K562 (cell line): ENCODE measurements at regions not wholly inside any gene's neighbourhood (a gene's known extent, or its start where the extent isn't known, plus 50 kb on each side); places are given as distances from the start of the nearest gene placed in this dataset.

Source experiments
- ATAC-seq: fragments of 200-7000 bp; cut with Tn5 transposase; 3 replicates; pipeline ENCODE4 v1.9.1; 2020; ENCODE audit warnings: moderate library complexity
- BruUV-seq: library from RNA; stranded (reverse); fragments of 400-500 nt; replicated peaks from 2 replicates; lab custom pipeline; 2021; lab: Mats Ljungman, UMichigan
- CTCF ChIA-PET: fragments of 300-600 bp; formaldehyde crosslinking; extraction: SDS; loops from one replicate; lab custom pipeline; 2021; ENCODE audit warnings: low intra/inter-chr PET ratio; lab: Yijun Ruan, JAX
- POLR2A ChIA-PET: fragments of 300-600, 350-650 bp; sonication (Branson Sonifier 250); formaldehyde crosslinking; extraction: SDS; loops from one replicate; lab custom pipeline; 2021; ENCODE audit warnings: antibody characterized with exemption, inconsistent platforms; lab: Yijun Ruan, JAX
- DNase-seq, 4 experiments: peaks; one replicate each; pipeline versions ENCODE4 v3.0.0 to v3.0.0-alpha.2; 2011 to 2018; ENCODE audit warnings: low spot score in 3 of 4, mixed read lengths in 3 of 4; ENCODE audit errors: extremely low read depth in 1 of 4
- FAIRE-seq: peaks from 2 replicates; lab custom pipeline; 2011; peaks lifted over from hg19 to GRCh38; lab: Jason Lieb, UNC
- H2AFZ ChIP-seq: 2 replicates; pipeline ENCODE4 v1.6.0; 2011; ENCODE audit warnings: low read depth, low read length, control low read depth, inconsistent platforms
- H3K27ac ChIP-seq: fragments of 200-600 bp; 3 replicates; pipeline ENCODE4 v1.8.0; 2011; ENCODE audit warnings: low read depth, mild to moderate bottlenecking, control low read depth, inconsistent platforms, low read length, moderate library complexity, mixed read lengths; ENCODE audit errors: extremely low read depth
- H3K27me3 ChIP-seq, 2 experiments: fragments of 300-600 bp in 1 of 2; 2 replicates in 1 of 2; 3 replicates in 1 of 2; pipeline versions ENCODE4 v1.6.0 to v1.8.0; 2011; ENCODE audit warnings: inconsistent platforms in 2 of 2, low read length in 2 of 2, mild to moderate bottlenecking in 1 of 2, mixed read lengths in 1 of 2, moderate library complexity in 1 of 2; ENCODE audit not compliant: control insufficient read depth in 2 of 2, insufficient read depth in 2 of 2
- H3K36me3 ChIP-seq: fragments of 300-600 bp; 3 replicates; pipeline ENCODE4 v1.8.0; 2011; ENCODE audit warnings: mild to moderate bottlenecking, low read length, inconsistent platforms; ENCODE audit not compliant: control insufficient read depth, insufficient read depth
- H3K4me1 ChIP-seq, 2 experiments: fragments of 200-600 bp in 1 of 2; replicated peaks in 1 of 2; 2 replicates in 1 of 2; 3 replicates in 1 of 2; pipeline versions ENCODE4 v1.5.1 to v1.8.0; 2011; ENCODE audit warnings: inconsistent platforms in 2 of 2, low read length in 2 of 2, mild to moderate bottlenecking in 1 of 2, mixed read lengths in 1 of 2, moderate library complexity in 1 of 2; ENCODE audit not compliant: control insufficient read depth in 2 of 2, insufficient read depth in 2 of 2
- H3K4me2 ChIP-seq: 2 replicates; pipeline ENCODE4 v1.6.1; 2011; ENCODE audit warnings: low read length, control low read depth, inconsistent platforms, mixed read lengths; ENCODE audit not compliant: insufficient read depth
- H3K4me3 ChIP-seq: fragments of 200-600 bp; sonication (generic), shearing (Covaris generic); 2 replicates; pipeline ENCODE4 v1.5.1; 2016; ENCODE audit warnings: control low read depth, inconsistent platforms
- H3K79me2 ChIP-seq: fragments of 200-600 bp; 3 replicates; pipeline ENCODE4 v1.8.0; 2011; ENCODE audit warnings: low read length, inconsistent platforms; ENCODE audit not compliant: control insufficient read depth, insufficient read depth
- H3K9ac ChIP-seq, 2 experiments: 2 replicates each; pipeline versions ENCODE4 v1.6.0 to v1.6.1; 2011; ENCODE audit warnings: low read depth in 2 of 2, low read length in 2 of 2, control low read depth in 1 of 2, inconsistent platforms in 1 of 2, mild to moderate bottlenecking in 1 of 2, mixed read lengths in 1 of 2; ENCODE audit not compliant: insufficient read depth in 1 of 2
- H3K9me1 ChIP-seq: one replicate; pipeline ENCODE4 v1.6.0; 2011; ENCODE audit warnings: inconsistent platforms, mild to moderate bottlenecking, low read length, moderate library complexity; ENCODE audit not compliant: control insufficient read depth, insufficient read depth
- H3K9me3 ChIP-seq: replicated peaks from 2 replicates; pipeline ENCODE4 v1.5.1; 2011; ENCODE audit warnings: low read depth, low read length, inconsistent platforms; ENCODE audit not compliant: control insufficient read depth, insufficient read depth
- H4K20me1 ChIP-seq: replicated peaks from 2 replicates; pipeline ENCODE4 v1.6.1; 2011; ENCODE audit warnings: low read length, inconsistent platforms, mixed read lengths; ENCODE audit not compliant: control insufficient read depth, insufficient read depth
- CEBPB ChIP-seq: fragments of 450-650 bp; IDR thresholded peaks from 2 replicates; pipeline ENCODE4 v1.6.1; 2016; ENCODE audit warnings: missing genetic modification characterization, missing compliant biosample characterization
- CEBPG ChIP-seq, 3 experiments: fragments of 200-800 bp in 1 of 3; sonication (Bioruptor generic) in 1 of 3; sonication (generic) in 1 of 3; formaldehyde crosslinking in 1 of 3; IDR thresholded peaks in 2 of 3; conservative IDR thresholded peaks in 1 of 3; 2 replicates each; pipeline versions ENCODE4 v1.6.1 to v1.8.0; 2016 to 2022; ENCODE audit warnings: missing compliant biosample characterization in 2 of 3, missing genetic modification characterization in 2 of 3, mild to moderate bottlenecking in 1 of 3, missing genetic modification reagents in 1 of 3
- TRIM24 ChIP-seq, 2 experiments: fragments of 450-650 bp; IDR thresholded peaks; 2 replicates each; pipeline ENCODE4 v1.6.1; 2016
- VEZF1 ChIP-seq: fragments of 200-800 bp; sonication (Bioruptor generic); IDR thresholded peaks from 2 replicates; pipeline ENCODE4 v1.6.1; 2017; ENCODE audit warnings: missing genetic modification characterization, missing compliant biosample characterization
- ZNF696 ChIP-seq: fragments of 250-450 bp; sonication (Bioruptor Pico); conservative IDR thresholded peaks from 2 replicates; pipeline ENCODE4 v1.4.0; 2020; ENCODE audit warnings: mild to moderate bottlenecking, moderate library complexity
- WGBS: fragments of 100-300 bp; shearing (Covaris generic); methylation state at CpG from one replicate; pipeline ENCODE4 v1.1.6; 2016; ENCODE audit warnings: low coverage, mixed read lengths; ENCODE audit not compliant: insufficient coverage; ENCODE audit errors: missing lambda C conversion rate; 5-methylcytosine and 5-hydroxymethylcytosine counted together
- in situ Hi-C: fragments of 300-500 bp; cut with MboI; formaldehyde crosslinking; loops from 4 replicates; pipeline ENCODE4 v1.15.0; 2018; ENCODE audit warnings: inconsistent platforms, mixed read lengths
- intact Hi-C: fragments of 100-400 bp; cut with micrococcal nuclease; formaldehyde crosslinking; loops from 2 replicates; pipeline ENCODE4 v1.14.2; 2022

GRCh38 chr2:43018179-43019024 is 208.0 kb downstream of the ZFP36L2 start:
- BruUV-seq = no TSS peak
- DNase-seq (peak in 1 of 4 experiments; percentile 20), ATAC-seq (peak; percentile 60; the same call in 2 of the 3 replicates), FAIRE-seq (no peak)
- no peaks in the 10 kb centered on the region for H3K27me3 ChIP-seq
- in situ Hi-C loops (no loop called here), intact Hi-C loops (no loop called here)
- TF ChIP-seq CEBPB (tag) (peak; percentile 100), VEZF1 (peak; percentile 47; the same call in 1 of the 2 replicates), TRIM24 (IDR thresholded peaks at IDR 0.05) (peak; percentile 38 to 45; a peak in 2 of 4 replicates), ZNF696 (CRISPR knock-in tag) (no peak), CEBPG (CRISPR knock-in tag; IDR thresholded peaks at IDR 0.05) (peak; percentile 92), CEBPG (tag; conservative IDR thresholded peaks at IDR 0.05 in 1 of 2, IDR thresholded peaks at IDR 0.05 in 1 of 2) (peak; percentile 79 to 82)
- WGBS = 47% methylated on average over 11 of the region's 11 CpGs
- H3K9me3 ChIP-seq = peaks cover 10% of the 10 kb centered on the region
- H4K20me1 ChIP-seq = no peaks in the 10 kb centered on the region
- no peak overlapping the region for H3K4me2 ChIP-seq
- ChIA-PET POLR2A (interaction anchor here (0.6 to 1.2 kb wide), 2 partner anchors 101 to 203 kb away, joined by 3 to 4 read pairs; no protein-coding TSS in a partner anchor), CTCF (no interaction called here)
- H3K9me1 ChIP-seq = no peaks in the 10 kb centered on the region
- no peak overlapping the region for H3K9ac ChIP-seq
- peak overlapping the region; percentile 42; the same call in 1 of the 2 replicates for H2AFZ ChIP-seq
- H3K4me1 ChIP-seq = peaks cover 0 to 4% of the 10 kb centered on the region in 2 experiments; a peak in 1 of 5 replicates
- H3K27ac ChIP-seq = no peak overlapping the region
- no peak overlapping the region for H3K4me3 ChIP-seq
- no peaks in the 10 kb centered on the region for H3K36me3 ChIP-seq
- no peaks in the 10 kb centered on the region for H3K79me2 ChIP-seq
